Neural cell (in vitro differentiated cells): ENCODE measurements at regions not wholly inside any gene's neighbourhood (a gene's known extent, or its start where the extent isn't known, plus 50 kb on each side); places are given as distances from the start of the nearest gene placed in this dataset.

ENCODE experiments used
- EZH2 ChIP-seq: fragments of 200-600, 300-800 bp; shearing (Covaris generic), sonication (generic); IDR thresholded peaks from 2 replicates; pipeline ENCODE4 v1.6.1; 2014; ENCODE audit warnings: antibody characterized with exemption, low read length, borderline replicate concordance, mild to moderate bottlenecking; ENCODE audit not compliant: insufficient read depth, poor library complexity, severe bottlenecking
- RAD21 ChIP-seq: fragments of 450-650 bp; conservative IDR thresholded peaks from 2 replicates; pipeline ENCODE4 v1.6.1; 2014; ENCODE audit warnings: antibody characterized with exemption, mild to moderate bottlenecking, moderate library complexity
- SMC3 ChIP-seq: fragments of 450-650 bp; conservative IDR thresholded peaks from 2 replicates; pipeline ENCODE4 v1.6.1; 2014; ENCODE audit warnings: antibody characterized with exemption, mild to moderate bottlenecking, moderate library complexity; ENCODE audit not compliant: poor library complexity
- TF ChIP-seq, protein P1 (sequence below): fragments of 450-650 bp; IDR thresholded peaks from 2 replicates; pipeline ENCODE4 v1.5.1; 2014; ENCODE audit warnings: antibody characterized with exemption, mild to moderate bottlenecking, moderate library complexity; ENCODE audit not compliant: poor library complexity, severe bottlenecking

DNA sequence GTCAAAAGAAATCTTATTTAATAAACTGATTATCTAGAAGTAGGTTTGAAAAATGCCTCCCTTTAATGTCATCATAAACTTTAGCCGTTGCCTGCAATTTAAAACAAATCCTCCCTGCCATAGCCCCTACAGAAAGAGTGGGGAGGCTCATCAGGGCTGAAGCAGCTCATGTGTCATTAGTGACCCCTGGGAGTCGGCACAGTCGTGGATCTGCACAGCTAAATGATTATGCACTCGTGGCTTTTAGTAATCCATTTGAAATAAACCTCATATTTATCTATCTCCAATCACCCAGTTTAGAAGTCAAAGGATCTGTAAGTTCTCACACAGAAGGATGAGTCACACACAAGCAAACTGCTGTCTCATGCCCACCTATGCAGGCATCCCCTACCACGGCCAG lies 277.3 kb downstream of the SS18 start:
- TF ChIP-seq, protein P1, sequence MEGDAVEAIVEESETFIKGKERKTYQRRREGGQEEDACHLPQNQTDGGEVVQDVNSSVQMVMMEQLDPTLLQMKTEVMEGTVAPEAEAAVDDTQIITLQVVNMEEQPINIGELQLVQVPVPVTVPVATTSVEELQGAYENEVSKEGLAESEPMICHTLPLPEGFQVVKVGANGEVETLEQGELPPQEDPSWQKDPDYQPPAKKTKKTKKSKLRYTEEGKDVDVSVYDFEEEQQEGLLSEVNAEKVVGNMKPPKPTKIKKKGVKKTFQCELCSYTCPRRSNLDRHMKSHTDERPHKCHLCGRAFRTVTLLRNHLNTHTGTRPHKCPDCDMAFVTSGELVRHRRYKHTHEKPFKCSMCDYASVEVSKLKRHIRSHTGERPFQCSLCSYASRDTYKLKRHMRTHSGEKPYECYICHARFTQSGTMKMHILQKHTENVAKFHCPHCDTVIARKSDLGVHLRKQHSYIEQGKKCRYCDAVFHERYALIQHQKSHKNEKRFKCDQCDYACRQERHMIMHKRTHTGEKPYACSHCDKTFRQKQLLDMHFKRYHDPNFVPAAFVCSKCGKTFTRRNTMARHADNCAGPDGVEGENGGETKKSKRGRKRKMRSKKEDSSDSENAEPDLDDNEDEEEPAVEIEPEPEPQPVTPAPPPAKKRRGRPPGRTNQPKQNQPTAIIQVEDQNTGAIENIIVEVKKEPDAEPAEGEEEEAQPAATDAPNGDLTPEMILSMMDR = no peak
- TF ChIP-seq EZH2 (no peak), SMC3 (no peak), RAD21 (no peak)
